Activated naive CD8-positive, alpha-beta T cell treated with anti-CD3 and anti-CD28 coated beads, Interleukin-2, amount 10 ng/mL, durations not matched to agents 7 days and 5 days (primary cell): ENCODE measurements at regions not wholly inside any gene's neighbourhood (a gene's known extent, or its start where the extent isn't known, plus 50 kb on each side); places are given as distances from the start of the nearest gene placed in this dataset.

Experiments used
- ATAC-seq: fragments of 150-1000 bp; cut with Tn5 transposase; one replicate; pipeline ENCODE4 v1.10.0; 2021; ENCODE audit warnings: low read depth, moderate library complexity
- POLR2A ChIA-PET: fragments of 350-600 bp; sonication (Branson Sonifier 250); formaldehyde crosslinking; loops from one replicate; lab custom pipeline; 2021; ENCODE audit warnings: antibody characterized with exemption; lab: Charles Lee
- DNase-seq: peaks from one replicate; pipeline ENCODE4 v3.0.0; 2021
- H3K27ac Mint-ChIP-seq: one replicate; pipeline ENCODE4 v1.8.0; 2022; ENCODE audit warnings: mild to moderate bottlenecking, mixed read lengths
- H3K27me3 Mint-ChIP-seq: one replicate; pipeline ENCODE4 v1.8.0; 2022; ENCODE audit warnings: mild to moderate bottlenecking, moderate library complexity, mixed read lengths
- H3K36me3 Mint-ChIP-seq: one replicate; pipeline ENCODE4 v1.8.0; 2021; ENCODE audit warnings: mild to moderate bottlenecking, mixed read lengths
- H3K4me1 Mint-ChIP-seq: one replicate; pipeline ENCODE4 v1.8.0; 2021; ENCODE audit warnings: mixed read lengths
- H3K4me3 Mint-ChIP-seq: one replicate; pipeline ENCODE4 v1.8.0; 2022; ENCODE audit warnings: mild to moderate bottlenecking, moderate library complexity, mixed read lengths
- H3K9me3 Mint-ChIP-seq: one replicate; pipeline ENCODE4 v1.8.0; 2021; ENCODE audit warnings: mixed read lengths

- Mint-ChIP-seq H3K36me3 (no peaks in the 10 kb centered on the region), H3K27ac (no peak overlapping the region), H3K4me3 (no peak overlapping the region), H3K4me1 (no peaks in the 10 kb centered on the region), H3K27me3 (peaks cover 4% of the 10 kb centered on the region), H3K9me3 (no peaks in the 10 kb centered on the region)
- no peak for DNase-seq
- no peak for ATAC-seq
- POLR2A ChIA-PET: no interaction called here
Measured at GRCh38 chr6:145071836-145072235, 663.5 kb downstream of the EPM2A start.

GRCh38 chr6:145073811-145074210, 661.5 kb downstream of the EPM2A start:
- ATAC-seq: no peak
- Mint-ChIP-seq H3K9me3 (no peaks in the 10 kb centered on the region), H3K27ac (no peak overlapping the region), H3K4me3 (no peak overlapping the region), H3K36me3 (no peaks in the 10 kb centered on the region), H3K27me3 (no peaks in the 10 kb centered on the region), H3K4me1 (no peaks in the 10 kb centered on the region)
- POLR2A ChIA-PET: no interaction called here
- DNase-seq: no peak

- Mint-ChIP-seq H3K9me3 (no peaks in the 10 kb centered on the region), H3K27ac (no peak overlapping the region), H3K36me3 (no peaks in the 10 kb centered on the region), H3K4me3 (no peak overlapping the region), H3K27me3 (no peaks in the 10 kb centered on the region), H3K4me1 (no peaks in the 10 kb centered on the region)
- no peak for DNase-seq
- POLR2A ChIA-PET: no interaction called here
- no peak for ATAC-seq
Measured at GRCh38 chr6:145074805-145075204, 660.5 kb downstream of the EPM2A start.

- Mint-ChIP-seq H3K4me3 (no peak overlapping the region), H3K4me1 (no peaks in the 10 kb centered on the region), H3K27me3 (no peaks in the 10 kb centered on the region), H3K9me3 (no peaks in the 10 kb centered on the region), H3K27ac (no peak overlapping the region), H3K36me3 (no peaks in the 10 kb centered on the region)
- DNase-seq (no peak), ATAC-seq (no peak)
- POLR2A ChIA-PET: no interaction called here
Measured at GRCh38 chr6:145075425-145075824, 659.9 kb downstream of the EPM2A start.

GRCh38 chr6:145076115-145076841, 659.0 kb downstream of the EPM2A start:
- Mint-ChIP-seq H3K27ac (no peak overlapping the region), H3K36me3 (no peaks in the 10 kb centered on the region), H3K4me3 (no peak overlapping the region), H3K9me3 (no peaks in the 10 kb centered on the region), H3K27me3 (no peaks in the 10 kb centered on the region), H3K4me1 (no peaks in the 10 kb centered on the region)
- DNase-seq (no peak), ATAC-seq (no peak)
- POLR2A ChIA-PET: no interaction called here

GRCh38 chr6:145077382-145077781, 657.9 kb downstream of the EPM2A start:
- POLR2A ChIA-PET: no interaction called here
- Mint-ChIP-seq H3K27ac (no peak overlapping the region), H3K9me3 (no peaks in the 10 kb centered on the region), H3K27me3 (peaks cover 2% of the 10 kb centered on the region), H3K4me1 (no peaks in the 10 kb centered on the region), H3K36me3 (no peaks in the 10 kb centered on the region), H3K4me3 (no peak overlapping the region)
- ATAC-seq: no peak
- no peak for DNase-seq

- no peak overlapping the region for H3K4me3 Mint-ChIP-seq
- POLR2A ChIA-PET: no interaction called here
- H3K4me1 Mint-ChIP-seq: no peaks in the 10 kb centered on the region
Measured at GRCh38 chr6:145080651-145081050, 654.7 kb downstream of the EPM2A start.

GRCh38 chr6:145081677-145082076, 653.6 kb downstream of the EPM2A start:
- no peak overlapping the region for H3K27ac Mint-ChIP-seq
- H3K4me1 Mint-ChIP-seq: no peaks in the 10 kb centered on the region
- H3K27me3 Mint-ChIP-seq: peaks cover 2% of the 10 kb centered on the region
- POLR2A ChIA-PET: no interaction called here
- H3K4me3 Mint-ChIP-seq: no peak overlapping the region
- H3K9me3 Mint-ChIP-seq: no peaks in the 10 kb centered on the region
- ATAC-seq (no peak), DNase-seq (no peak)
- no peaks in the 10 kb centered on the region for H3K36me3 Mint-ChIP-seq

More at GRCh38 chr6:145080651-145081050, 654.7 kb downstream of the EPM2A start:
- ATAC-seq (no peak), DNase-seq (no peak)
- Mint-ChIP-seq H3K9me3 (no peaks in the 10 kb centered on the region), H3K27ac (no peak overlapping the region), H3K36me3 (no peaks in the 10 kb centered on the region), H3K27me3 (peaks cover 2% of the 10 kb centered on the region)

- H3K27ac Mint-ChIP-seq: no peak overlapping the region
- no peak for ATAC-seq
- H3K27me3 Mint-ChIP-seq: peaks cover 2% of the 10 kb centered on the region
- POLR2A ChIA-PET: no interaction called here
- H3K36me3 Mint-ChIP-seq: no peaks in the 10 kb centered on the region
- no peak for DNase-seq
- no peaks in the 10 kb centered on the region for H3K4me1 Mint-ChIP-seq
- no peak overlapping the region for H3K4me3 Mint-ChIP-seq
- no peaks in the 10 kb centered on the region for H3K9me3 Mint-ChIP-seq
Measured at GRCh38 chr6:145082359-145082758, 653.0 kb downstream of the EPM2A start.

GRCh38 chr6:145086197-145086596, 649.1 kb downstream of the EPM2A start:
- POLR2A ChIA-PET: no interaction called here
- Mint-ChIP-seq H3K27ac (no peak overlapping the region), H3K4me1 (no peaks in the 10 kb centered on the region), H3K27me3 (peaks cover 2% of the 10 kb centered on the region), H3K36me3 (no peaks in the 10 kb centered on the region), H3K9me3 (no peaks in the 10 kb centered on the region), H3K4me3 (no peak overlapping the region)
- ATAC-seq: no peak
- no peak for DNase-seq

- Mint-ChIP-seq H3K27ac (no peak overlapping the region), H3K4me1 (no peaks in the 10 kb centered on the region), H3K9me3 (no peaks in the 10 kb centered on the region), H3K4me3 (no peak overlapping the region), H3K27me3 (no peaks in the 10 kb centered on the region), H3K36me3 (no peaks in the 10 kb centered on the region)
- POLR2A ChIA-PET: no interaction called here
- DNase-seq: no peak
- no peak for ATAC-seq
Measured at GRCh38 chr6:145087034-145087433, 648.3 kb downstream of the EPM2A start.

- ATAC-seq: no peak
- POLR2A ChIA-PET: no interaction called here
- H3K4me1 Mint-ChIP-seq: no peaks in the 10 kb centered on the region
- DNase-seq: no peak
- H3K27me3 Mint-ChIP-seq: no peaks in the 10 kb centered on the region
- H3K36me3 Mint-ChIP-seq: no peaks in the 10 kb centered on the region
- no peak overlapping the region for H3K27ac Mint-ChIP-seq
- H3K9me3 Mint-ChIP-seq: no peaks in the 10 kb centered on the region
- no peak overlapping the region for H3K4me3 Mint-ChIP-seq
Measured at GRCh38 chr6:145090801-145091585, 644.3 kb downstream of the EPM2A start.

GRCh38 chr6:145091586-145092142, 643.7 kb downstream of the EPM2A start:
- no peak overlapping the region for H3K4me3 Mint-ChIP-seq
- POLR2A ChIA-PET: no interaction called here
- H3K27ac Mint-ChIP-seq: no peak overlapping the region
- no peaks in the 10 kb centered on the region for H3K36me3 Mint-ChIP-seq
- H3K4me1 Mint-ChIP-seq: no peaks in the 10 kb centered on the region
- DNase-seq (no peak), ATAC-seq (no peak)
- H3K9me3 Mint-ChIP-seq: no peaks in the 10 kb centered on the region
- no peaks in the 10 kb centered on the region for H3K27me3 Mint-ChIP-seq

- Mint-ChIP-seq H3K4me3 (no peak overlapping the region), H3K27me3 (no peaks in the 10 kb centered on the region), H3K4me1 (no peaks in the 10 kb centered on the region), H3K36me3 (no peaks in the 10 kb centered on the region), H3K9me3 (no peaks in the 10 kb centered on the region), H3K27ac (no peak overlapping the region)
- ATAC-seq: no peak
- no peak for DNase-seq
- POLR2A ChIA-PET: no interaction called here
Measured at GRCh38 chr6:145092554-145092953, 642.8 kb downstream of the EPM2A start.
